Suprapubic skin (tissue), 3 donors: ENCODE measurements at regions not wholly inside any gene's neighbourhood (a gene's known extent, or its start where the extent isn't known, plus 50 kb on each side); places are given as distances from the start of the nearest gene placed in this dataset.

ENCODE experiments used
- POLR2AphosphoS5 ChIP-seq, 3 donors: sonication (generic); formaldehyde crosslinking; IDR thresholded peaks; one replicate each; pipeline ENCODE4 v1.6.1; 2017; ENCODE audit warnings: antibody characterized with exemption in 3 of 3
- TF ChIP-seq, protein P1 (sequence below), 2 donors: fragments of 200-600 bp in 1 of 2; fragments of 450-650 bp in 1 of 2; sonication (generic) in 1 of 2; IDR thresholded peaks; one replicate each; pipeline ENCODE4 v1.5.1; 2016 to 2019; ENCODE audit warnings: antibody characterized with exemption in 2 of 2, mild to moderate bottlenecking in 1 of 2, moderate library complexity in 1 of 2

DNA sequence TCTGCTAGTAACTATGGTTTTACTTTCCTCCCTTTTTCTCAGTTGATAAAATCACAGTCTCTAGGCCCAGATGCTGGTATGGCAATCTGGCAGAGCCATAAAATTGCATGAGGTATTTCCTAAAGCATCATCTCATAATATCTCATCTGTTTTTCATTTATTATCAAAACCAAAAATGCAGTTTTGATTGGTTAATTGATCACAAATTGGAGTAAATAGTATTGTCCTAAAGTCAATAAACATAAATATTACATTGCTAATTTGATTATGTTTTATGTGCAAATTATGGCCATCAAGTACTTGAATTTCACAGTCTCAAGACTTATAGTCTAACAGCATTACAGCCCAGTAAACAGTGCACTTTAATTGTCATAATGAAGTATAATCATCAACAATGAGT, 2365.6 kb downstream of the ARAP2 start:
- TF ChIP-seq POLR2AphosphoS5 (IDR thresholded peaks at IDR 0.05): no peak
- TF ChIP-seq, protein P1, sequence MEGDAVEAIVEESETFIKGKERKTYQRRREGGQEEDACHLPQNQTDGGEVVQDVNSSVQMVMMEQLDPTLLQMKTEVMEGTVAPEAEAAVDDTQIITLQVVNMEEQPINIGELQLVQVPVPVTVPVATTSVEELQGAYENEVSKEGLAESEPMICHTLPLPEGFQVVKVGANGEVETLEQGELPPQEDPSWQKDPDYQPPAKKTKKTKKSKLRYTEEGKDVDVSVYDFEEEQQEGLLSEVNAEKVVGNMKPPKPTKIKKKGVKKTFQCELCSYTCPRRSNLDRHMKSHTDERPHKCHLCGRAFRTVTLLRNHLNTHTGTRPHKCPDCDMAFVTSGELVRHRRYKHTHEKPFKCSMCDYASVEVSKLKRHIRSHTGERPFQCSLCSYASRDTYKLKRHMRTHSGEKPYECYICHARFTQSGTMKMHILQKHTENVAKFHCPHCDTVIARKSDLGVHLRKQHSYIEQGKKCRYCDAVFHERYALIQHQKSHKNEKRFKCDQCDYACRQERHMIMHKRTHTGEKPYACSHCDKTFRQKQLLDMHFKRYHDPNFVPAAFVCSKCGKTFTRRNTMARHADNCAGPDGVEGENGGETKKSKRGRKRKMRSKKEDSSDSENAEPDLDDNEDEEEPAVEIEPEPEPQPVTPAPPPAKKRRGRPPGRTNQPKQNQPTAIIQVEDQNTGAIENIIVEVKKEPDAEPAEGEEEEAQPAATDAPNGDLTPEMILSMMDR (IDR thresholded peaks at IDR 0.05): no peak
